ENCODE measurements at regions not wholly inside any gene's neighbourhood (a gene's known extent, or its start where the extent isn't known, plus 50 kb on each side); places are given as distances from the start of the nearest gene placed in this dataset.

- H3K27ac ChIP-seq (ENCODE audit: control insufficient read depth, insufficient read depth): no peak overlapping the region
- in situ Hi-C loops (cut with MboI) (no loop called here), intact Hi-C loops (cut with micrococcal nuclease; ENCODE audit: unreplicated experiment) (no loop called here)
- CTCF ChIA-PET: no interaction called here
- SMC1A ChIA-PET (ENCODE audit: uncharacterized antibody, unreplicated experiment): no interaction called here
- no peaks in the 10 kb centered on the region for H3K79me2 ChIP-seq (ENCODE audit: control insufficient read depth, insufficient read depth, low read length)
- H4K20me1 ChIP-seq (ENCODE audit: control insufficient read depth, insufficient read depth): no peaks in the 10 kb centered on the region
- RAD21 ChIA-PET (ENCODE audit: unreplicated experiment): no interaction called here
- H3K9ac ChIP-seq (ENCODE audit: control insufficient read depth, insufficient read depth, low read length): no peak overlapping the region
- no peaks in the 10 kb centered on the region for H3K4me1 ChIP-seq (ENCODE audit: control insufficient read depth, insufficient read depth, low read length)
- no peak overlapping the region for H3K4me3 ChIP-seq
- no TSS peak for BruUV-seq (replicated peaks)
- no peak for ATAC-seq
- no peak for TF ChIP-seq STAT3 (IDR thresholded peaks at IDR 0.05; ENCODE audit: low read depth, low read length)
- no peak for TF ChIP-seq EP300 (IDR thresholded peaks at IDR 0.05; ENCODE audit: borderline replicate concordance in 1 of 2, control insufficient read depth in 1 of 2, low read depth in 2 of 2, low read length in 2 of 2)
- H2AFZ ChIP-seq (ENCODE audit: control insufficient read depth, low read depth, low read length): no peak overlapping the region
- no peak for DNase-seq (ENCODE audit: low read depth, low spot score)
- FAIRE-seq: no peak
- 0% methylated on average over 4 of the region's 4 CpGs for WGBS (ENCODE audit: insufficient coverage, insufficient replicate concordance, low lambda C conversion rate, missing lambda C conversion rate)
- POLR2A ChIA-PET: no interaction called here
- H3K27me3 ChIP-seq (replicated peaks in 1 of 2; ENCODE audit: control insufficient read depth in 2 of 2, insufficient read depth in 2 of 2, low read length in 1 of 2): no peaks in the 10 kb centered on the region
- H3K9me3 ChIP-seq (replicated peaks; ENCODE audit: control insufficient read depth, insufficient read depth, low read length): no peaks in the 10 kb centered on the region
- no peaks in the 10 kb centered on the region for H3K36me3 ChIP-seq (ENCODE audit: control insufficient read depth in 2 of 2, insufficient read depth in 2 of 2, low read length in 1 of 2)
- no peak overlapping the region for H3K4me2 ChIP-seq (ENCODE audit: control insufficient read depth, insufficient read depth)
Observed at GRCh38 chr4:96972920-96973319, 1133.0 kb downstream of the PDHA2 start.

GRCh38 chr4:96974295-96974694, 1134.4 kb downstream of the PDHA2 start:
- Histone ChIP-seq H4K20me1 (ENCODE audit: control insufficient read depth, insufficient read depth) (no peaks in the 10 kb centered on the region), H3K27me3 (replicated peaks in 1 of 2; ENCODE audit: control insufficient read depth in 2 of 2, insufficient read depth in 2 of 2, low read length in 1 of 2) (no peaks in the 10 kb centered on the region), H3K9me3 (replicated peaks; ENCODE audit: control insufficient read depth, insufficient read depth, low read length) (no peaks in the 10 kb centered on the region), H3K79me2 (ENCODE audit: control insufficient read depth, insufficient read depth, low read length) (no peaks in the 10 kb centered on the region), H3K27ac (ENCODE audit: control insufficient read depth, insufficient read depth) (no peak overlapping the region), H2AFZ (ENCODE audit: control insufficient read depth, low read depth, low read length) (no peak overlapping the region), H3K4me1 (ENCODE audit: control insufficient read depth, insufficient read depth, low read length) (no peaks in the 10 kb centered on the region), H3K4me2 (ENCODE audit: control insufficient read depth, insufficient read depth) (no peak overlapping the region), H3K36me3 (ENCODE audit: control insufficient read depth in 2 of 2, insufficient read depth in 2 of 2, low read length in 1 of 2) (no peaks in the 10 kb centered on the region), H3K9ac (ENCODE audit: control insufficient read depth, insufficient read depth, low read length) (no peak overlapping the region), H3K4me3 (no peak overlapping the region)
- 74% methylated on average over 2 of the region's 2 CpGs for WGBS (ENCODE audit: insufficient coverage, insufficient replicate concordance, low lambda C conversion rate, missing lambda C conversion rate)
- SMC1A ChIA-PET (ENCODE audit: uncharacterized antibody, unreplicated experiment): no interaction called here
- CTCF ChIA-PET: no interaction called here
- RAD21 ChIA-PET (ENCODE audit: unreplicated experiment): no interaction called here
- in situ Hi-C loops (cut with MboI) (no loop called here), intact Hi-C loops (cut with micrococcal nuclease; ENCODE audit: unreplicated experiment) (no loop called here)
- FAIRE-seq (no peak), ATAC-seq (no peak), DNase-seq (ENCODE audit: low read depth, low spot score) (no peak)
- POLR2A ChIA-PET: no interaction called here
- BruUV-seq (replicated peaks): no TSS peak
- TF ChIP-seq ESRRA (IDR thresholded peaks at IDR 0.05; ENCODE audit: low read length) (no peak), MYC (IDR thresholded peaks at IDR 0.05; ENCODE audit: insufficient read depth, insufficient read length, insufficient replicate concordance, low read length, severe bottlenecking) (no peak), E4F1 (IDR thresholded peaks at IDR 0.05; ENCODE audit: borderline replicate concordance, partially characterized antibody) (no peak), CTCF (IDR thresholded peaks at IDR 0.05 in 2 of 3, conservative IDR thresholded peaks at IDR 0.05 in 1 of 3; ENCODE audit: control insufficient read depth in 2 of 3, extremely low read depth in 1 of 3, insufficient read depth in 1 of 3, low read depth in 3 of 3, low read length in 3 of 3) (no peak), GATAD2B (conservative IDR thresholded peaks at IDR 0.05; ENCODE audit: low read depth) (no peak), CBX3 (IDR thresholded peaks at IDR 0.05; ENCODE audit: borderline replicate concordance, low read depth) (no peak), NR2F1 (conservative IDR thresholded peaks at IDR 0.05) (no peak), EGR1 (IDR thresholded peaks at IDR 0.05; ENCODE audit: borderline replicate concordance in 1 of 2, low read depth in 2 of 2, low read length in 2 of 2) (no peak), STAT1 (conservative IDR thresholded peaks at IDR 0.05) (no peak)

Measured in GM12878 (cell line).